ENCODE measurements at regions not wholly inside any gene's neighbourhood (a gene's known extent, or its start where the extent isn't known, plus 50 kb on each side); places are given as distances from the start of the nearest gene placed in this dataset.

- no peaks in the 10 kb centered on the region for H3K27me3 ChIP-seq (replicated peaks in 1 of 4; ENCODE audit: control extremely low read depth in 1 of 4, control insufficient read depth in 3 of 4, insufficient read depth in 4 of 4, low read length in 3 of 4)
- H2AFZ ChIP-seq (ENCODE audit: insufficient read depth, low read depth, low read length, poor library complexity, severe bottlenecking) = no peak overlapping the region
- H4K20me1 ChIP-seq (ENCODE audit: control insufficient read depth, insufficient read depth, low read length, poor library complexity, severe bottlenecking) = no peaks in the 10 kb centered on the region
- no peaks in the 10 kb centered on the region for H3K4me1 ChIP-seq (ENCODE audit: control insufficient read depth in 2 of 2, insufficient read depth in 2 of 2, low read length in 2 of 2)
- H3K4me2 ChIP-seq (replicated peaks; ENCODE audit: low read depth, low read length, poor library complexity, severe bottlenecking) = no peak overlapping the region
- H3K4me3 ChIP-seq (ENCODE audit: control extremely low read depth in 1 of 5, extremely low read depth in 1 of 5, insufficient read depth in 1 of 5, low read depth in 2 of 5, low read length in 4 of 5) = no peak overlapping the region
- H3K9me3 ChIP-seq (ENCODE audit: control extremely low read depth in 1 of 3, control insufficient read depth in 2 of 3, insufficient read depth in 1 of 3, low read length in 2 of 3) = no peaks in the 10 kb centered on the region
- DNase-seq (no peak), ATAC-seq (ENCODE audit: low read depth) (no peak)
- H3K36me3 ChIP-seq (replicated peaks in 1 of 2; ENCODE audit: control extremely low read depth in 1 of 2, control insufficient read depth in 1 of 2, extremely low read depth in 1 of 2, insufficient read depth in 2 of 2, low read length in 1 of 2) = no peaks in the 10 kb centered on the region
- intact Hi-C loops (cut with micrococcal nuclease) = no loop called here
- H3K9ac ChIP-seq (ENCODE audit: low read length) = no peak overlapping the region
- no peak overlapping the region for H3K27ac ChIP-seq (ENCODE audit: low read length in 2 of 2)
- ChIA-PET POLR2A (no interaction called here), CTCF (no interaction called here)
- 94% methylated on average over 2 of the region's 4 CpGs for WGBS (ENCODE audit: insufficient coverage)
- Mint-ChIP-seq H3K27me3 (no peaks in the 10 kb centered on the region), H3K4me1 (no peaks in the 10 kb centered on the region), H3K4me3 (no peak overlapping the region), H3K9me3 (ENCODE audit: insufficient read depth) (no peaks in the 10 kb centered on the region), H3K27ac (no peak overlapping the region)
- TF ChIP-seq CTCF (IDR thresholded peaks at IDR 0.05) (no peak), EZH2 (IDR thresholded peaks at IDR 0.05; ENCODE audit: borderline replicate concordance, insufficient read depth, low read depth, low read length, poor library complexity, severe bottlenecking) (no peak)
- no peaks in the 10 kb centered on the region for H3K79me2 ChIP-seq (ENCODE audit: control insufficient read depth, insufficient read depth, low read length)
These were observed 93.5 kb upstream of the SLC6A14 start for GRCh38 chrX:116342903-116343302.

GRCh38 chrX:116345958-116346357, 90.4 kb upstream of the SLC6A14 start:
- intact Hi-C loops (cut with micrococcal nuclease) = no loop called here
- no peaks in the 10 kb centered on the region for H4K20me1 ChIP-seq (ENCODE audit: control insufficient read depth, insufficient read depth, low read length, poor library complexity, severe bottlenecking)
- Mint-ChIP-seq H3K4me1 (no peaks in the 10 kb centered on the region), H3K27ac (no peak overlapping the region), H3K9me3 (ENCODE audit: insufficient read depth) (no peaks in the 10 kb centered on the region), H3K27me3 (no peaks in the 10 kb centered on the region), H3K4me3 (no peak overlapping the region)
- H2AFZ ChIP-seq (ENCODE audit: insufficient read depth, low read depth, low read length, poor library complexity, severe bottlenecking) = no peak overlapping the region
- TF ChIP-seq CTCF (IDR thresholded peaks at IDR 0.05) (no peak), EZH2 (IDR thresholded peaks at IDR 0.05; ENCODE audit: borderline replicate concordance, insufficient read depth, low read depth, low read length, poor library complexity, severe bottlenecking) (no peak)
- ATAC-seq (ENCODE audit: low read depth) (no peak), DNase-seq (no peak)
- peaks cover 0 to 4% (median 0%) of the 10 kb centered on the region in 3 donors for H3K9me3 ChIP-seq (ENCODE audit: control extremely low read depth in 1 of 3, control insufficient read depth in 2 of 3, insufficient read depth in 1 of 3, low read length in 2 of 3)
- WGBS (ENCODE audit: insufficient coverage) = 60% methylated on average over 1 of the region's 3 CpGs
- H3K36me3 ChIP-seq (replicated peaks in 1 of 2; ENCODE audit: control extremely low read depth in 1 of 2, control insufficient read depth in 1 of 2, extremely low read depth in 1 of 2, insufficient read depth in 2 of 2, low read length in 1 of 2) = no peaks in the 10 kb centered on the region
- H3K4me1 ChIP-seq (ENCODE audit: control insufficient read depth in 2 of 2, insufficient read depth in 2 of 2, low read length in 2 of 2) = no peaks in the 10 kb centered on the region
- H3K27ac ChIP-seq (ENCODE audit: low read length in 2 of 2) = no peak overlapping the region
- no peaks in the 10 kb centered on the region for H3K79me2 ChIP-seq (ENCODE audit: control insufficient read depth, insufficient read depth, low read length)
- H3K4me3 ChIP-seq (ENCODE audit: control extremely low read depth in 1 of 5, extremely low read depth in 1 of 5, insufficient read depth in 1 of 5, low read depth in 2 of 5, low read length in 4 of 5) = no peak overlapping the region
- H3K27me3 ChIP-seq (replicated peaks in 1 of 4; ENCODE audit: control extremely low read depth in 1 of 4, control insufficient read depth in 3 of 4, insufficient read depth in 4 of 4, low read length in 3 of 4) = no peaks in the 10 kb centered on the region
- H3K9ac ChIP-seq (ENCODE audit: low read length) = no peak overlapping the region
- CTCF ChIA-PET = no interaction called here
- no peak overlapping the region for H3K4me2 ChIP-seq (replicated peaks; ENCODE audit: low read depth, low read length, poor library complexity, severe bottlenecking)
- POLR2A ChIA-PET = no interaction called here
